ENCODE measurements at regions not wholly inside any gene's neighbourhood (a gene's known extent, or its start where the extent isn't known, plus 50 kb on each side); places are given as distances from the start of the nearest gene placed in this dataset.

- no peak overlapping the region for H2BK15ac ChIP-seq (ENCODE audit: low read length)
- no peak overlapping the region for H3K4ac ChIP-seq (ENCODE audit: low read length)
- H3K4me3 ChIP-seq (ENCODE audit: low read length in 2 of 2), result no peak overlapping the region
- no peak overlapping the region for H2BK5ac ChIP-seq (ENCODE audit: low read length)
- H3K9ac ChIP-seq (ENCODE audit: low read depth, low read length, poor library complexity), result no peak overlapping the region
- no peaks in the 10 kb centered on the region for H3K79me1 ChIP-seq (ENCODE audit: low read depth, low read length)
- no peaks in the 10 kb centered on the region for H3K4me1 ChIP-seq (ENCODE audit: control insufficient read depth in 2 of 2, insufficient read depth in 1 of 2, low read depth in 1 of 2, low read length in 2 of 2)
- no peaks in the 10 kb centered on the region for H3K9me3 ChIP-seq (replicated peaks in 1 of 2; ENCODE audit: control insufficient read depth in 2 of 2, insufficient read depth in 1 of 2, low read depth in 1 of 2, low read length in 2 of 2)
- H3K23ac ChIP-seq (ENCODE audit: low read depth, low read length, poor library complexity), result no peak overlapping the region
- H4K8ac ChIP-seq (ENCODE audit: low read depth, low read length), result no peak overlapping the region
- no peak overlapping the region for H2BK12ac ChIP-seq (ENCODE audit: low read length)
- no peak overlapping the region for H4K91ac ChIP-seq (ENCODE audit: low read depth, low read length, poor library complexity)
- no peak overlapping the region for H3K18ac ChIP-seq (ENCODE audit: low read length)
- no peaks in the 10 kb centered on the region for H3K36me3 ChIP-seq (replicated peaks in 1 of 2; ENCODE audit: control insufficient read depth in 2 of 2, insufficient read depth in 2 of 2, low read length in 2 of 2)
- H3K27ac ChIP-seq (replicated peaks; ENCODE audit: low read length), result no peak overlapping the region
- no CpG with 5 or more reads among the region's 4 CpGs for WGBS, 2 donors (ENCODE audit: extremely low coverage in 2 of 2, insufficient read length in 2 of 2, insufficient replicate concordance in 1 of 2)
- H2AK5ac ChIP-seq (ENCODE audit: low read depth, low read length), result no peak overlapping the region
- H2BK120ac ChIP-seq (ENCODE audit: low read depth, low read length), result no peak overlapping the region
- no peak overlapping the region for H3K4me2 ChIP-seq (ENCODE audit: insufficient read depth, low read length, poor library complexity, severe bottlenecking)
- no peaks in the 10 kb centered on the region for H3K27me3 ChIP-seq (ENCODE audit: control insufficient read depth in 3 of 3, insufficient read depth in 3 of 3, low read depth in 1 of 3, low read length in 3 of 3)
- no peak for DNase-seq (ENCODE audit: low spot score)
- no peak overlapping the region for H3K14ac ChIP-seq (ENCODE audit: low read length)
- no peak overlapping the region for H2AFZ ChIP-seq (ENCODE audit: low read length)
Measured at GRCh38 chr6:67450641-67451040, 1184.4 kb upstream of the ADGRB3 start.

- H3K79me1 ChIP-seq (ENCODE audit: low read depth, low read length), result no peaks in the 10 kb centered on the region
- DNase-seq (ENCODE audit: low spot score), result no peak
- H2BK12ac ChIP-seq (ENCODE audit: low read length), result no peak overlapping the region
- H2AFZ ChIP-seq (ENCODE audit: low read length), result no peak overlapping the region
- no peak overlapping the region for H2BK5ac ChIP-seq (ENCODE audit: low read length)
- H3K27ac ChIP-seq (replicated peaks; ENCODE audit: low read length), result no peak overlapping the region
- no peak overlapping the region for H4K8ac ChIP-seq (ENCODE audit: low read depth, low read length)
- H3K4ac ChIP-seq (ENCODE audit: low read length), result no peak overlapping the region
- no peaks in the 10 kb centered on the region for H3K9me3 ChIP-seq (replicated peaks in 1 of 2; ENCODE audit: control insufficient read depth in 2 of 2, insufficient read depth in 1 of 2, low read depth in 1 of 2, low read length in 2 of 2)
- no peak overlapping the region for H2AK5ac ChIP-seq (ENCODE audit: low read depth, low read length)
- no peak overlapping the region for H4K91ac ChIP-seq (ENCODE audit: low read depth, low read length, poor library complexity)
- H3K4me2 ChIP-seq (ENCODE audit: insufficient read depth, low read length, poor library complexity, severe bottlenecking), result no peak overlapping the region
- no CpG with 5 or more reads among the region's 4 CpGs for WGBS, 2 donors (ENCODE audit: extremely low coverage in 2 of 2, insufficient read length in 2 of 2, insufficient replicate concordance in 1 of 2)
- H3K23ac ChIP-seq (ENCODE audit: low read depth, low read length, poor library complexity), result no peak overlapping the region
- H3K18ac ChIP-seq (ENCODE audit: low read length), result no peak overlapping the region
- no peak overlapping the region for H3K9ac ChIP-seq (ENCODE audit: low read depth, low read length, poor library complexity)
- no peaks in the 10 kb centered on the region for H3K27me3 ChIP-seq (ENCODE audit: control insufficient read depth in 3 of 3, insufficient read depth in 3 of 3, low read depth in 1 of 3, low read length in 3 of 3)
- no peak overlapping the region for H2BK15ac ChIP-seq (ENCODE audit: low read length)
- H3K4me3 ChIP-seq (ENCODE audit: low read length in 2 of 2), result no peak overlapping the region
- H2BK120ac ChIP-seq (ENCODE audit: low read depth, low read length), result no peak overlapping the region
- H3K36me3 ChIP-seq (replicated peaks in 1 of 2; ENCODE audit: control insufficient read depth in 2 of 2, insufficient read depth in 2 of 2, low read length in 2 of 2), result no peaks in the 10 kb centered on the region
- H3K4me1 ChIP-seq (ENCODE audit: control insufficient read depth in 2 of 2, insufficient read depth in 1 of 2, low read depth in 1 of 2, low read length in 2 of 2), result no peaks in the 10 kb centered on the region
- H3K14ac ChIP-seq (ENCODE audit: low read length), result no peak overlapping the region
Measured at GRCh38 chr6:67449602-67450001, 1185.5 kb upstream of the ADGRB3 start.

- Histone ChIP-seq H3K4me1 (ENCODE audit: control insufficient read depth in 2 of 2, insufficient read depth in 1 of 2, low read depth in 1 of 2, low read length in 2 of 2) (no peaks in the 10 kb centered on the region), H3K36me3 (replicated peaks in 1 of 2; ENCODE audit: control insufficient read depth in 2 of 2, insufficient read depth in 2 of 2, low read length in 2 of 2) (no peaks in the 10 kb centered on the region), H4K91ac (ENCODE audit: low read depth, low read length, poor library complexity) (no peak overlapping the region), H3K27ac (replicated peaks; ENCODE audit: low read length) (no peak overlapping the region), H2BK15ac (ENCODE audit: low read length) (no peak overlapping the region), H2AFZ (ENCODE audit: low read length) (no peak overlapping the region), H3K18ac (ENCODE audit: low read length) (no peak overlapping the region), H2BK12ac (ENCODE audit: low read length) (no peak overlapping the region), H3K23ac (ENCODE audit: low read depth, low read length, poor library complexity) (no peak overlapping the region), H2BK5ac (ENCODE audit: low read length) (no peak overlapping the region), H3K4me2 (ENCODE audit: insufficient read depth, low read length, poor library complexity, severe bottlenecking) (no peak overlapping the region), H3K27me3 (ENCODE audit: control insufficient read depth in 3 of 3, insufficient read depth in 3 of 3, low read depth in 1 of 3, low read length in 3 of 3) (no peaks in the 10 kb centered on the region), H2BK120ac (ENCODE audit: low read depth, low read length) (no peak overlapping the region), H3K4ac (ENCODE audit: low read length) (no peak overlapping the region), H3K9me3 (replicated peaks in 1 of 2; ENCODE audit: control insufficient read depth in 2 of 2, insufficient read depth in 1 of 2, low read depth in 1 of 2, low read length in 2 of 2) (no peaks in the 10 kb centered on the region), H3K14ac (ENCODE audit: low read length) (no peak overlapping the region), H3K9ac (ENCODE audit: low read depth, low read length, poor library complexity) (no peak overlapping the region), H3K79me1 (ENCODE audit: low read depth, low read length) (no peaks in the 10 kb centered on the region), H2AK5ac (ENCODE audit: low read depth, low read length) (no peak overlapping the region), H4K8ac (ENCODE audit: low read depth, low read length) (no peak overlapping the region), H3K4me3 (ENCODE audit: low read length in 2 of 2) (no peak overlapping the region)
- no peak for DNase-seq (ENCODE audit: low spot score)
- WGBS, 2 donors (ENCODE audit: extremely low coverage in 2 of 2, insufficient read length in 2 of 2, insufficient replicate concordance in 1 of 2), result no CpG with 5 or more reads among the region's 2 CpGs
Measured at GRCh38 chr6:67433124-67433523, 1202.0 kb upstream of the ADGRB3 start.

- Histone ChIP-seq H2BK12ac (ENCODE audit: low read length) (no peak overlapping the region), H3K4ac (ENCODE audit: low read length) (no peak overlapping the region), H2BK5ac (ENCODE audit: low read length) (no peak overlapping the region), H2BK15ac (ENCODE audit: low read length) (no peak overlapping the region), H3K18ac (ENCODE audit: low read length) (no peak overlapping the region), H3K14ac (ENCODE audit: low read length) (no peak overlapping the region), H3K4me3 (ENCODE audit: low read length in 2 of 2) (no peak overlapping the region), H2BK120ac (ENCODE audit: low read depth, low read length) (no peak overlapping the region), H3K27me3 (ENCODE audit: control insufficient read depth in 3 of 3, insufficient read depth in 3 of 3, low read depth in 1 of 3, low read length in 3 of 3) (no peaks in the 10 kb centered on the region), H3K23ac (ENCODE audit: low read depth, low read length, poor library complexity) (no peak overlapping the region), H3K27ac (replicated peaks; ENCODE audit: low read length) (no peak overlapping the region), H3K4me1 (ENCODE audit: control insufficient read depth in 2 of 2, insufficient read depth in 1 of 2, low read depth in 1 of 2, low read length in 2 of 2) (no peaks in the 10 kb centered on the region), H4K91ac (ENCODE audit: low read depth, low read length, poor library complexity) (no peak overlapping the region), H3K4me2 (ENCODE audit: insufficient read depth, low read length, poor library complexity, severe bottlenecking) (no peak overlapping the region), H3K79me1 (ENCODE audit: low read depth, low read length) (peaks cover 2% of the 10 kb centered on the region), H3K9me3 (replicated peaks in 1 of 2; ENCODE audit: control insufficient read depth in 2 of 2, insufficient read depth in 1 of 2, low read depth in 1 of 2, low read length in 2 of 2) (no peaks in the 10 kb centered on the region), H3K36me3 (replicated peaks in 1 of 2; ENCODE audit: control insufficient read depth in 2 of 2, insufficient read depth in 2 of 2, low read length in 2 of 2) (no peaks in the 10 kb centered on the region), H2AK5ac (ENCODE audit: low read depth, low read length) (no peak overlapping the region), H2AFZ (ENCODE audit: low read length) (no peak overlapping the region), H3K9ac (ENCODE audit: low read depth, low read length, poor library complexity) (no peak overlapping the region), H4K8ac (ENCODE audit: low read depth, low read length) (no peak overlapping the region)
- WGBS, 2 donors (ENCODE audit: extremely low coverage in 2 of 2, insufficient read length in 2 of 2, insufficient replicate concordance in 1 of 2), result no CpG with 5 or more reads among the region's 6 CpGs
- no peak for DNase-seq (ENCODE audit: low spot score)
Measured at GRCh38 chr6:67431076-67431475, 1204.0 kb upstream of the ADGRB3 start.

All from neuronal stem cell (in vitro differentiated cells).